HepG2 (cell line): ENCODE measurements at regions not wholly inside any gene's neighbourhood (a gene's known extent, or its start where the extent isn't known, plus 50 kb on each side); places are given as distances from the start of the nearest gene placed in this dataset.
"Not testable (repeated sequence)": the region's sequence is repeated elsewhere in the genome, so short reads cannot be mapped to it uniquely, and the experiment has no call there.

Experiments
- ATAC-seq: fragments of 200-7000 bp; cut with Tn5 transposase; 3 replicates; pipeline ENCODE4 v1.9.1; 2020; ENCODE audit warnings: mild to moderate bottlenecking, moderate library complexity
- BruUV-seq: library from RNA; stranded (reverse); fragments of 400-500 nt; replicated peaks from 2 replicates; lab custom pipeline; 2021; lab: Mats Ljungman, UMichigan
- CTCF ChIA-PET: fragments of 300-600 bp; formaldehyde crosslinking; extraction: SDS; loops from one replicate; lab custom pipeline; 2021; ENCODE audit warnings: low total read pairs, inconsistent platforms, low intra/inter-chr PET ratio; lab: Yijun Ruan, JAX
- POLR2A ChIA-PET: fragments of 350-600 bp; sonication (Branson Sonifier 250); formaldehyde crosslinking; loops from one replicate; lab custom pipeline; 2020; ENCODE audit warnings: antibody characterized with exemption, inconsistent platforms; lab: Yijun Ruan, JAX
- DNase-seq: peaks from one replicate; pipeline ENCODE4 v3.0.0-alpha.2; 2015; ENCODE audit warnings: low spot score
- FAIRE-seq: peaks from 3 replicates; lab custom pipeline; 2011; peaks lifted over from hg19 to GRCh38; lab: Jason Lieb, UNC
- H2AFZ ChIP-seq: one replicate; pipeline ENCODE4 v1.6.1; 2011; ENCODE audit warnings: low read length, inconsistent platforms
- H3K27ac ChIP-seq: fragments of 300-600 bp; 3 replicates; pipeline ENCODE4 v1.8.0; 2011; ENCODE audit warnings: mixed run types, mild to moderate bottlenecking, mixed read lengths, low read length, inconsistent platforms; ENCODE audit not compliant: insufficient read depth; ENCODE audit errors: extremely low read length
- H3K27me3 ChIP-seq, 2 experiments: fragments of 200-600 bp in 1 of 2; 2 replicates in 1 of 2; 3 replicates in 1 of 2; pipeline versions ENCODE4 v1.6.0 to v1.8.0; 2011; ENCODE audit warnings: low read length in 2 of 2, mild to moderate bottlenecking in 2 of 2, moderate library complexity in 2 of 2, inconsistent platforms in 1 of 2; ENCODE audit not compliant: insufficient read depth in 2 of 2, control insufficient read depth in 1 of 2
- H3K36me3 ChIP-seq, 2 experiments: fragments of 200-600 bp in 1 of 2; replicated peaks in 1 of 2; 2 replicates in 1 of 2; 3 replicates in 1 of 2; pipeline versions ENCODE4 v1.5.1 to v1.8.0; 2011; ENCODE audit warnings: low read length in 2 of 2, inconsistent platforms in 1 of 2; ENCODE audit not compliant: insufficient read depth in 2 of 2, control insufficient read depth in 1 of 2
- H3K4me1 ChIP-seq: 2 replicates; pipeline ENCODE4 v1.5.1; 2012; ENCODE audit warnings: low read length, inconsistent platforms; ENCODE audit not compliant: insufficient read depth
- H3K4me2 ChIP-seq: 2 replicates; pipeline ENCODE4 v1.6.0; 2011; ENCODE audit warnings: low read depth, low read length, inconsistent platforms
- H3K4me3 ChIP-seq, 3 experiments: fragments of 200-600 bp in 1 of 3; sonication (generic), shearing (Covaris generic) in 1 of 3; replicated peaks in 1 of 3; 2 replicates each; pipeline ENCODE4 v1.5.1; 2011 to 2016; ENCODE audit warnings: low read length in 3 of 3, inconsistent platforms in 2 of 3, low read depth in 2 of 3, mild to moderate bottlenecking in 2 of 3, control low read depth in 1 of 3, mixed read lengths in 1 of 3; ENCODE audit not compliant: insufficient read depth in 1 of 3
- H3K79me2 ChIP-seq: one replicate; pipeline ENCODE4 v1.6.1; 2011; ENCODE audit warnings: low read length, inconsistent platforms; ENCODE audit not compliant: insufficient read depth
- H3K9ac ChIP-seq: 2 replicates; pipeline ENCODE4 v1.6.0; 2011; ENCODE audit warnings: mild to moderate bottlenecking, low read depth, low read length, inconsistent platforms; ENCODE audit not compliant: insufficient read depth
- H3K9me3 ChIP-seq: 2 replicates; pipeline ENCODE4 v1.5.1; 2012; ENCODE audit warnings: mild to moderate bottlenecking, low read length
- H4K20me1 ChIP-seq: 2 replicates; pipeline ENCODE4 v1.6.0; 2011; ENCODE audit warnings: inconsistent platforms, mild to moderate bottlenecking, low read length, moderate library complexity; ENCODE audit not compliant: insufficient read depth
- CEBPB ChIP-seq: IDR thresholded peaks from 2 replicates; pipeline ENCODE4 v1.6.1; 2011; ENCODE audit warnings: low read depth, low read length, improper control_type of control experiment, borderline replicate concordance
- ERF ChIP-seq: IDR thresholded peaks from 2 replicates; pipeline ENCODE4 v1.6.1; 2018; ENCODE audit warnings: missing biosample characterization, missing genetic modification reagents
- HIVEP1 ChIP-seq: sonication (generic); formaldehyde crosslinking; IDR thresholded peaks from 2 replicates; pipeline ENCODE4 v1.4.0; 2020; ENCODE audit warnings: mild to moderate bottlenecking, missing genetic modification reagents
- HOXA7 ChIP-seq: sonication (generic); formaldehyde crosslinking; IDR thresholded peaks from 2 replicates; pipeline ENCODE4 v1.8.1; 2022; ENCODE audit warnings: mild to moderate bottlenecking, missing genetic modification reagents, moderate library complexity
- ZGPAT ChIP-seq: IDR thresholded peaks from 2 replicates; pipeline ENCODE4 v1.6.1; 2016; ENCODE audit warnings: mild to moderate bottlenecking
- ZNF224 ChIP-seq: sonication (generic); formaldehyde crosslinking; IDR thresholded peaks from 2 replicates; pipeline ENCODE4 v1.5.0; 2020; ENCODE audit warnings: mild to moderate bottlenecking, missing genetic modification reagents
- ZNF616 ChIP-seq: sonication (generic); formaldehyde crosslinking; IDR thresholded peaks from 2 replicates; pipeline ENCODE4 v1.5.0; 2020; ENCODE audit warnings: low read depth, mild to moderate bottlenecking, missing genetic modification reagents
- ZNF776 ChIP-seq: sonication (generic); formaldehyde crosslinking; IDR thresholded peaks from 2 replicates; pipeline ENCODE4 v1.4.0; 2020; ENCODE audit warnings: mild to moderate bottlenecking, missing genetic modification reagents
- WGBS: methylation state at CpG from one replicate; pipeline ENCODE4 v1.1.6; 2017; ENCODE audit warnings: low lambda C conversion rate; 5-methylcytosine and 5-hydroxymethylcytosine counted together
- in situ Hi-C: cut with HindIII; loops from 2 replicates; pipeline ENCODE4 v1.10.0; 2017; ENCODE audit warnings: low pct_unique_long_range_greater_than_20kb; ENCODE audit not compliant: extremely low pct_ligation_motif_present
- intact Hi-C: fragments of 100-400 bp; cut with micrococcal nuclease; formaldehyde crosslinking; loops from one replicate; pipeline ENCODE4 v1.10.0; 2022; ENCODE audit not compliant: unreplicated experiment
- TF ChIP-seq, protein P1 (sequence below): sonication (generic); IDR thresholded peaks from 2 replicates; pipeline ENCODE4 v1.6.1; 2016; ENCODE audit warnings: low read depth, borderline replicate concordance

DNA sequence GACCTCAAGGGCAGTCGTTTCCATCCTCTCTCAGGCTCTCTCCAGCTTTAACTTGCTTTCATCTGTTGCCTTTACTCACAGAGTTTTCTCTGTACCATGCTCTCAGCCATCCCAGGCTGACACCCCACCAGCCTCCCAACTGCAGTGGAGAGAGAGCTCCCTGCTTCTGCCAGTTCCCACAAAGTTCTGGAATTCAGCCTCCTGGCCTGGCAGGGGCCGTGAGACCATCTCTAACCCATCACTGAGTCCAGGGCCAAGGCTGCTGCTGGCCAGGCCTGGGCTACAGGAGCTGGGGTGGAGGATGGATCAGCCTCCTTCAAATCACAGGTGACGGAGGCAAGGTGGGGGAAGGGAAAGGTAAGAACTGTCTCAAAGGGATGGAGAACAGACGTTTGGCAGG, 314.9 kb downstream of the ADGRD1 start:
- not testable (repeated sequence) for FAIRE-seq, H3K4me1 ChIP-seq
- in situ Hi-C loops = loop anchor here (5.0 kb wide), 1 partner anchor 134 kb away; no protein-coding TSS in a partner anchor

GRCh38 chr12:131269551-131269950, 315.8 kb downstream of the ADGRD1 start:
- H3K27ac ChIP-seq = no peak overlapping the region
- TF ChIP-seq ERF (CRISPR knock-in tag) (no peak), HIVEP1 (CRISPR knock-in tag) (no peak), HOXA7 (CRISPR knock-in tag) (no peak), CEBPB (no peak), ZGPAT (no peak), ZNF224 (CRISPR knock-in tag) (no peak), ZNF616 (CRISPR knock-in tag) (no peak), ZNF776 (CRISPR knock-in tag) (no peak)
- TF ChIP-seq, protein P1, sequence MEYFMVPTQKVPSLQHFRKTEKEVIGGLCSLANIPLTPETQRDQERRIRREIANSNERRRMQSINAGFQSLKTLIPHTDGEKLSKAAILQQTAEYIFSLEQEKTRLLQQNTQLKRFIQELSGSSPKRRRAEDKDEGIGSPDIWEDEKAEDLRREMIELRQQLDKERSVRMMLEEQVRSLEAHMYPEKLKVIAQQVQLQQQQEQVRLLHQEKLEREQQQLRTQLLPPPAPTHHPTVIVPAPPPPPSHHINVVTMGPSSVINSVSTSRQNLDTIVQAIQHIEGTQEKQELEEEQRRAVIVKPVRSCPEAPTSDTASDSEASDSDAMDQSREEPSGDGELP = no peak

More for the DNA sequence above, 314.9 kb downstream of the ADGRD1 start:
- H3K27ac ChIP-seq, H3K4me3 ChIP-seq, DNase-seq, H3K36me3 ChIP-seq, H3K9ac ChIP-seq, H3K9me3 ChIP-seq, POLR2A ChIA-PET, H4K20me1 ChIP-seq, BruUV-seq, H3K79me2 ChIP-seq, ATAC-seq, CTCF ChIA-PET, H2AFZ ChIP-seq, H3K4me2 ChIP-seq: not testable (repeated sequence)
- peaks cover 3 to 29% of the 10 kb centered on the region in 2 experiments for H3K27me3 ChIP-seq
- intact Hi-C loops = loop anchor here (5.0 kb wide), 1 partner anchor 134 kb away; no protein-coding TSS in a partner anchor
- 0% methylated on average over 1 of the region's 4 CpGs for WGBS

DNA sequence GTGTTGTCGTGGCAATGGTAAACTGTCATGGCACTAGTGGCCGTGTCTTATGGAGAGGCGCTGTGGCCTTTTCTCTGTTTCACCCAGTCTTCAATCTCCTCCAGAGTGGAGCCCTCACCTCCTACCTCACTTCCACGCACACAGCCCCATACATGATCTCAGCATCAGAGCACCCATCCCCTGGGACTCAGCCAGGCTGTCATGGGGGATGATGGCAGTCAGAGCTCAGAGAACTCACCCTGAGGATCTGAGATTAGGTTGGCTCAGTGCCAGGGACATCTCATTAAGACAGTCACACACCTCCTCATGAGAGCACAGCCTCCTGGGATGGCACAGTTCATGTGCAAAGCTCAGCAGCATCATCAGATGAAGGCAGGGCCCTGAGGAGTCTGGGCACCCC, 316.3 kb downstream of the ADGRD1 start:
- 44% methylated on average over 3 of the region's 4 CpGs for WGBS
- in situ Hi-C loops = loop anchor here (5.0 kb wide), 1 partner anchor 132 kb away; no protein-coding TSS in a partner anchor
- not testable (repeated sequence) for H3K27ac ChIP-seq

More at GRCh38 chr12:131269551-131269950, 315.8 kb downstream of the ADGRD1 start:
- WGBS = 29% methylated on average over 4 of the region's 4 CpGs
- ChIA-PET POLR2A (no interaction called here), CTCF (no interaction called here)
- no peak overlapping the region for H3K4me2 ChIP-seq
- ATAC-seq (no peak), DNase-seq (no peak), FAIRE-seq (no peak)
- no peaks in the 10 kb centered on the region for H3K4me1 ChIP-seq
- in situ Hi-C loops = loop anchor here (5.0 kb wide), 1 partner anchor 133 kb away; no protein-coding TSS in a partner anchor
- no TSS peak for BruUV-seq
- H3K4me3 ChIP-seq = no peak overlapping the region
- no peak overlapping the region for H3K9ac ChIP-seq
- H3K9me3 ChIP-seq = no peaks in the 10 kb centered on the region
- intact Hi-C loops = loop anchor here (5.0 kb wide), 1 partner anchor 133 kb away; no protein-coding TSS in a partner anchor
- no peaks in the 10 kb centered on the region for H4K20me1 ChIP-seq
- no peaks in the 10 kb centered on the region for H3K36me3 ChIP-seq
- H3K79me2 ChIP-seq = no peaks in the 10 kb centered on the region
- H2AFZ ChIP-seq = no peak overlapping the region
- peaks cover 3 to 25% of the 10 kb centered on the region in 2 experiments for H3K27me3 ChIP-seq

More for the DNA sequence above, 316.3 kb downstream of the ADGRD1 start:
- H3K36me3 ChIP-seq, BruUV-seq, H3K79me2 ChIP-seq, DNase-seq, H2AFZ ChIP-seq, CTCF ChIA-PET, H3K4me3 ChIP-seq, H3K9me3 ChIP-seq, ATAC-seq, H3K4me2 ChIP-seq, FAIRE-seq, H4K20me1 ChIP-seq, H3K4me1 ChIP-seq, POLR2A ChIA-PET, H3K9ac ChIP-seq: not testable (repeated sequence)
- H3K27me3 ChIP-seq = peaks cover 3 to 25% of the 10 kb centered on the region in 2 experiments
- intact Hi-C loops = loop anchor here (5.0 kb wide), 1 partner anchor 132 kb away; no protein-coding TSS in a partner anchor
